Fibroblast of lung (primary cell): ENCODE measurements at regions not wholly inside any gene's neighbourhood (a gene's known extent, or its start where the extent isn't known, plus 50 kb on each side); places are given as distances from the start of the nearest gene placed in this dataset.
"Not testable (repeated sequence)": the region's sequence is repeated elsewhere in the genome, so short reads cannot be mapped to it uniquely, and the experiment has no call there.

Experiments
- DNase-seq, 2 donors: peaks; one replicate each; pipeline versions ENCODE4 v3.0.0 to v3.0.0-alpha.2; 2010; ENCODE audit warnings: low read depth in 2 of 2
- H2AFZ ChIP-seq: 2 replicates; pipeline ENCODE4 v1.5.1; 2012; ENCODE audit warnings: low read length, control low read depth, inconsistent platforms
- H3K27ac ChIP-seq: 2 replicates; pipeline ENCODE4 v1.5.1; 2011; ENCODE audit warnings: low read length, control low read depth; ENCODE audit not compliant: insufficient read depth
- H3K27me3 ChIP-seq: 2 replicates; pipeline ENCODE4 v1.5.1; 2011; ENCODE audit warnings: mild to moderate bottlenecking, low read length; ENCODE audit not compliant: control insufficient read depth, insufficient read depth
- H3K36me3 ChIP-seq: 2 replicates; pipeline ENCODE4 v1.5.1; 2011; ENCODE audit warnings: low read length; ENCODE audit not compliant: control insufficient read depth, insufficient read depth
- H3K4me1 ChIP-seq: 2 replicates; pipeline ENCODE4 v1.5.1; 2011; ENCODE audit warnings: low read length; ENCODE audit not compliant: control insufficient read depth, insufficient read depth; ENCODE audit errors: extremely low read depth
- H3K4me2 ChIP-seq: 2 replicates; pipeline ENCODE4 v1.5.1; 2011; ENCODE audit warnings: low read length, control low read depth; ENCODE audit not compliant: insufficient read depth; ENCODE audit errors: extremely low read depth
- H3K4me3 ChIP-seq, 4 experiments: fragments of 200-600 bp in 1 of 4; sonication (generic) in 1 of 4; replicated peaks in 1 of 4; 2 replicates each; pipeline ENCODE4 v1.5.1; 2011 to 2016; ENCODE audit warnings: low read length in 4 of 4, low read depth in 3 of 4, mild to moderate bottlenecking in 3 of 4, control low read depth in 2 of 4, inconsistent platforms in 1 of 4, mixed read lengths in 1 of 4; ENCODE audit not compliant: insufficient read depth in 1 of 4; ENCODE audit errors: control extremely low read depth in 1 of 4
- H3K79me2 ChIP-seq: 2 replicates; pipeline ENCODE4 v1.5.1; 2012; ENCODE audit warnings: mild to moderate bottlenecking, low read length, inconsistent platforms; ENCODE audit not compliant: control insufficient read depth, insufficient read depth
- H3K9ac ChIP-seq: 2 replicates; pipeline ENCODE4 v1.5.1; 2011; ENCODE audit warnings: mild to moderate bottlenecking, low read length, control low read depth; ENCODE audit not compliant: insufficient read depth
- H3K9me3 ChIP-seq: 2 replicates; pipeline ENCODE4 v1.5.1; 2012; ENCODE audit warnings: low read depth, low read length; ENCODE audit not compliant: control insufficient read depth, insufficient read depth
- H4K20me1 ChIP-seq: 2 replicates; pipeline ENCODE4 v1.5.1; 2011; ENCODE audit warnings: low read length; ENCODE audit not compliant: control insufficient read depth, insufficient read depth; ENCODE audit errors: extremely low read depth

- H3K27ac ChIP-seq, H3K9me3 ChIP-seq: not testable (repeated sequence)
Observed at GRCh38 chr9:66810247-66810646, 90.3 kb upstream of the ZNF658 start.

GRCh38 chr9:66812367-66812766 is 88.2 kb upstream of the ZNF658 start:
- not testable (repeated sequence) for H3K9ac ChIP-seq, H3K4me2 ChIP-seq, H4K20me1 ChIP-seq, H3K4me3 ChIP-seq, DNase-seq, H3K27me3 ChIP-seq, H2AFZ ChIP-seq, H3K79me2 ChIP-seq, H3K4me1 ChIP-seq, H3K9me3 ChIP-seq, H3K27ac ChIP-seq, H3K36me3 ChIP-seq

More at GRCh38 chr9:66810247-66810646, 90.3 kb upstream of the ZNF658 start:
- not testable (repeated sequence) for H4K20me1 ChIP-seq, H3K4me3 ChIP-seq, H3K4me2 ChIP-seq, H2AFZ ChIP-seq, H3K36me3 ChIP-seq, H3K9ac ChIP-seq, DNase-seq, H3K27me3 ChIP-seq, H3K4me1 ChIP-seq, H3K79me2 ChIP-seq

GRCh38 chr9:66812967-66813366 is 87.6 kb upstream of the ZNF658 start:
- H3K4me2 ChIP-seq = not testable (repeated sequence)

GRCh38 chr9:66814038-66814437 is 86.5 kb upstream of the ZNF658 start:
- not testable (repeated sequence) for H3K79me2 ChIP-seq, H3K27me3 ChIP-seq, H3K9ac ChIP-seq, H3K36me3 ChIP-seq, DNase-seq, H3K4me1 ChIP-seq, H4K20me1 ChIP-seq, H3K4me2 ChIP-seq, H3K4me3 ChIP-seq, H3K9me3 ChIP-seq, H2AFZ ChIP-seq, H3K27ac ChIP-seq

More at GRCh38 chr9:66812967-66813366, 87.6 kb upstream of the ZNF658 start:
- H3K4me3 ChIP-seq, H3K27me3 ChIP-seq, H4K20me1 ChIP-seq, H3K27ac ChIP-seq, DNase-seq, H3K79me2 ChIP-seq, H3K4me1 ChIP-seq, H2AFZ ChIP-seq, H3K9me3 ChIP-seq, H3K36me3 ChIP-seq, H3K9ac ChIP-seq: not testable (repeated sequence)

GRCh38 chr9:66819510-66819909 is 81.0 kb upstream of the ZNF658 start:
- not testable (repeated sequence) for H3K4me1 ChIP-seq, H3K36me3 ChIP-seq, H2AFZ ChIP-seq, H4K20me1 ChIP-seq, H3K4me2 ChIP-seq, H3K9ac ChIP-seq, H3K4me3 ChIP-seq, H3K79me2 ChIP-seq, H3K27me3 ChIP-seq, DNase-seq, H3K9me3 ChIP-seq, H3K27ac ChIP-seq

- not testable (repeated sequence) for H2AFZ ChIP-seq, H3K4me3 ChIP-seq, H3K9me3 ChIP-seq, H3K4me1 ChIP-seq, H3K27me3 ChIP-seq, H3K27ac ChIP-seq, H3K9ac ChIP-seq, H3K4me2 ChIP-seq, H3K36me3 ChIP-seq, DNase-seq, H3K79me2 ChIP-seq, H4K20me1 ChIP-seq
Observed at GRCh38 chr9:66820014-66820660, 80.4 kb upstream of the ZNF658 start.

- not testable (repeated sequence) for H3K9me3 ChIP-seq, H3K4me1 ChIP-seq
Observed at GRCh38 chr9:66824169-66824568, 76.4 kb upstream of the ZNF658 start.

More at GRCh38 chr9:66824169-66824568, 76.4 kb upstream of the ZNF658 start:
- H3K4me2 ChIP-seq, H3K27me3 ChIP-seq, H2AFZ ChIP-seq, H3K36me3 ChIP-seq, H3K9ac ChIP-seq, H3K4me3 ChIP-seq, H3K27ac ChIP-seq, H3K79me2 ChIP-seq, H4K20me1 ChIP-seq, DNase-seq: not testable (repeated sequence)
